ENCODE measurements at regions not wholly inside any gene's neighbourhood (a gene's known extent, or its start where the extent isn't known, plus 50 kb on each side); places are given as distances from the start of the nearest gene placed in this dataset.

DNA sequence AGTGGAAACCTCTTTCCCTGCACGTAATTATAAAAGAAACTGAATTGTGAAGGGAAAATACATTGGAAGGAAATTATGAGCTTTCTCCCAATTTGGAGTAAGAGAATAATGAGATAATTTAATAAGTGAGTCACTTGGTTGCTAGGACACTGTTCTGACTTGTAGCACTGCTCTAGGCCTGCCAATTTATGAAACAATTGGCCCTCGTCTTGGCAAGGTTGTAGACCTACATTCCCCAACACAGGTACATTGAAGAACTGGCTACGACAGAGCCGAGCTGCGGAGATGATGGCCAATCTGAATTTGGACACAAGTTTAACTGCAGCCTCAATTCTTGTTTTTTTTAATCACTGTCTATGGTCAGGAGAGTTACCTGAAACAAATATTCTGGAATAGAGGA, 674.1 kb downstream of the MECOM start:
- Histone ChIP-seq H3K27me3 (replicated peaks; ENCODE audit: control insufficient read depth, insufficient read depth, low read length) (no peaks in the 10 kb centered on the region), H3K4me3 (replicated peaks; ENCODE audit: low read depth, low read length) (no peak overlapping the region), H3K36me3 (ENCODE audit: control insufficient read depth, insufficient read depth, low read length) (no peaks in the 10 kb centered on the region)
- TF ChIP-seq, protein P1, sequence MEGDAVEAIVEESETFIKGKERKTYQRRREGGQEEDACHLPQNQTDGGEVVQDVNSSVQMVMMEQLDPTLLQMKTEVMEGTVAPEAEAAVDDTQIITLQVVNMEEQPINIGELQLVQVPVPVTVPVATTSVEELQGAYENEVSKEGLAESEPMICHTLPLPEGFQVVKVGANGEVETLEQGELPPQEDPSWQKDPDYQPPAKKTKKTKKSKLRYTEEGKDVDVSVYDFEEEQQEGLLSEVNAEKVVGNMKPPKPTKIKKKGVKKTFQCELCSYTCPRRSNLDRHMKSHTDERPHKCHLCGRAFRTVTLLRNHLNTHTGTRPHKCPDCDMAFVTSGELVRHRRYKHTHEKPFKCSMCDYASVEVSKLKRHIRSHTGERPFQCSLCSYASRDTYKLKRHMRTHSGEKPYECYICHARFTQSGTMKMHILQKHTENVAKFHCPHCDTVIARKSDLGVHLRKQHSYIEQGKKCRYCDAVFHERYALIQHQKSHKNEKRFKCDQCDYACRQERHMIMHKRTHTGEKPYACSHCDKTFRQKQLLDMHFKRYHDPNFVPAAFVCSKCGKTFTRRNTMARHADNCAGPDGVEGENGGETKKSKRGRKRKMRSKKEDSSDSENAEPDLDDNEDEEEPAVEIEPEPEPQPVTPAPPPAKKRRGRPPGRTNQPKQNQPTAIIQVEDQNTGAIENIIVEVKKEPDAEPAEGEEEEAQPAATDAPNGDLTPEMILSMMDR (IDR thresholded peaks at IDR 0.05; ENCODE audit: insufficient read depth, low read length, poor library complexity, severe bottlenecking): no peak
- DNase-seq (ENCODE audit: extremely low read depth, insufficient read length): no peak

DNA sequence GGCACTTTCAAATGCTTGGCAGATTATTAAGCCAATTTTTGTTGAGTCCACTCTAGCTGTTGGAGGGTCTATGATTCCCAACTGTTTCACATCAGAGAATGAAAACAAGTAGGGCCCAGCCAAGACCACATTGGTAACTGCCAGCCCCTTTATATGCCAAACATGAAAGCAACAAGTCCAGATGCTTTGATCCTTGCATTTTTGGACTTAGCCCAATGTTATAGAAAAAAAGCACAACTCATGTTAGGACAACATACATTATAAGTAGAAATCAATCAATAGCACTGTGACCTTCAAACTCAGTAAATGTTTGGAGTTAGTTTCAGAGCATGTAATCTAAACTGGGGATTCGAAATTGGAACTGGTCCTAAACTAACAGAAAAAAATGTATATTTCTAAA, 674.7 kb downstream of the MECOM start:
- TF ChIP-seq, protein P1 (IDR thresholded peaks at IDR 0.05; ENCODE audit: insufficient read depth, low read length, poor library complexity, severe bottlenecking): no peak
- H3K36me3 ChIP-seq (ENCODE audit: control insufficient read depth, insufficient read depth, low read length): no peaks in the 10 kb centered on the region
- no peak for DNase-seq (ENCODE audit: extremely low read depth, insufficient read length)
- H3K4me3 ChIP-seq (replicated peaks; ENCODE audit: low read depth, low read length): no peak overlapping the region
- H3K27me3 ChIP-seq (replicated peaks; ENCODE audit: control insufficient read depth, insufficient read depth, low read length): no peaks in the 10 kb centered on the region

DNA sequence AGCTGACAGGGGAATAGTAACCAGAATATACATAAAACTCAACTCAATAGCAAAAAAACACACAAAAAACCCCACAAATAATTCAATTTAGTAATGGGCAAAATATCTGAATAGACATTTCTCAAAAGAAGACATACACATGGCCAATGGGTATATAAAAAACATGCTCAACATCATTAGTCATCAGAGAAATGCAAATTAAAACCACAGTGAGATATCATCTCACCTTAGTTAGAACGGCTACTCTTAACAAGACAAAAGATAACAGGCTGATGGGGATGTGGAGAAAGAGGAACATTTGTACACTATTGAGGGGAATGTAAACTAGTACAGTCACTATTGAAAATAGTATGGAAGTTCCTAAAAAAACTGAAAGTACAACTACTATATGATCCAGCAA, 678.6 kb downstream of the MECOM start:
- TF ChIP-seq, protein P1 (IDR thresholded peaks at IDR 0.05; ENCODE audit: insufficient read depth, low read length, poor library complexity, severe bottlenecking): no peak
- Histone ChIP-seq H3K27me3 (replicated peaks; ENCODE audit: control insufficient read depth, insufficient read depth, low read length) (no peaks in the 10 kb centered on the region), H3K4me3 (replicated peaks; ENCODE audit: low read depth, low read length) (no peak overlapping the region), H3K36me3 (ENCODE audit: control insufficient read depth, insufficient read depth, low read length) (no peaks in the 10 kb centered on the region)
- DNase-seq (ENCODE audit: extremely low read depth, insufficient read length): no peak

DNA sequence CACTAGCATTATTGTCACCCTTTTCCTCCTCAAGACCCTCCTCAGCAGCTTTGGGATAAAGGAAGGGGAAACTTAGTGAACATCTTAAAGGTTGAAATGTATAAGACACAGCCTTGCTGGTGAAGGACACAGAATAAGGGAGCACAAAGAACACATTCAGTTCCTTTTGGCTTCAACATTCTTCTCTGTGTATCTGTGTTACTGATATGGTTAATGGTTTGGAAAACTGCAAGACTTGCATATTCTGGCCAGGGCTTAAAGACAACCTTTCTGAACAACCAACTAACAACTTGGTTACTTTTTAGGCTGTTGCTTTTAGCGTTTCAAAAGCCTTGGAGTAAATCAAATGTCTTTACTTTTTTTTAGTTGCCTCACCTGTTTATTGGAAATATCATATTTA, 680.5 kb downstream of the MECOM start:
- no peak for DNase-seq (ENCODE audit: extremely low read depth, insufficient read length)
- Histone ChIP-seq H3K4me3 (replicated peaks; ENCODE audit: low read depth, low read length) (no peak overlapping the region), H3K36me3 (ENCODE audit: control insufficient read depth, insufficient read depth, low read length) (no peaks in the 10 kb centered on the region), H3K27me3 (replicated peaks; ENCODE audit: control insufficient read depth, insufficient read depth, low read length) (no peaks in the 10 kb centered on the region)
- TF ChIP-seq, protein P1 (IDR thresholded peaks at IDR 0.05; ENCODE audit: insufficient read depth, low read length, poor library complexity, severe bottlenecking): no peak

DNA sequence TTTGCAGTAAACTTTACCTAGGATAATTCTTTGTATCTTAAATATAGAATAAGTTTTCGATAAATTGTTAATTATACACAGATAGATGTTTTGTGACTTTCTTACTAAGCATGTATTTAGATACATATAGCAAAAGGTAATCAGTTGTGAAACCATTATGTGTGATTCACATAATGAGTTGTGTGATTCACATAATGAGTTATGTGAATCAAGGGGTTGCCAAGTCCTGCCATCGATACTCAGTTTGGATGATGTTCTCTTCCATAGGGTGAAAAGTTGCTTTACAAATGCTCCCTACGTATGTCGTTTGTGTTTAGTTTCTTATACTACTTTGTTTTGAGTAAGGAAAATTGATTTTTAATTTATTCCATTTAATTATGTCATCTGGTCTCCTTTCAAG, 682.1 kb downstream of the MECOM start:
- no peaks in the 10 kb centered on the region for H3K36me3 ChIP-seq (ENCODE audit: control insufficient read depth, insufficient read depth, low read length)
- DNase-seq (ENCODE audit: extremely low read depth, insufficient read length): no peak
- H3K27me3 ChIP-seq (replicated peaks; ENCODE audit: control insufficient read depth, insufficient read depth, low read length): no peaks in the 10 kb centered on the region
- TF ChIP-seq, protein P1 (IDR thresholded peaks at IDR 0.05; ENCODE audit: insufficient read depth, low read length, poor library complexity, severe bottlenecking): no peak
- no peak overlapping the region for H3K4me3 ChIP-seq (replicated peaks; ENCODE audit: low read depth, low read length)

DNA sequence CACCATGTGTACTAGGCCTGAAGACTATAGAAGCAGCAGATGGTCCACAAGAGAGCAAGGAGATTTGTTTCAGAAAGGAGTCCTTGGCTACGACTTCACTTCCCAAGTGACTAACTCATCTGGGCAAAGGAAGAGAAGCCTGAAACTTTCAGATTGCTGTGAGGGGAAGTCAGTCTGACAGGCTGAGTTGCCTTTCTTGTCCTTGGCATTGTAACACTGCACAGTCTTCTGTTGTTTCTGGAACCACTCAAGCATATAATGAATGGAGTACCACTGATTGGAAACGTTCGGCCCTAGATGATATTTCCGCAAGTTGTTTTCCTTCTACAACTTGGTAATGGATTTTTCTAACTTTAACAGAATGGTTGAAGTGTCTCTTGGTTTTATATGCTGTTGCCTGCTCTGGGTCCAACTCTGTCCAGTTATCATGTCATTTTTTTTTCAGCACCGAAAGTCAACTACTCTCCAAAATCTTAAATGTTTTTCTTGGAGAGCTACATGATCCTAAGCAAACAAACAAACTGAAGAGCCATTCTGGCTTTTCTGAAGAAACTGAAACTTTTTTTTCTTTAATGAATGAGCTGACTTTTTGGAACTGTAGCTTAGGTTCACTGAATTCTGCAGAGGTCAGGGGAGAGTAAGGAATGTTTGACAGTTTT, 685.7 kb downstream of the MECOM start:
- Histone ChIP-seq H3K27me3 (replicated peaks; ENCODE audit: control insufficient read depth, insufficient read depth, low read length) (no peaks in the 10 kb centered on the region), H3K4me3 (replicated peaks; ENCODE audit: low read depth, low read length) (no peak overlapping the region), H3K36me3 (ENCODE audit: control insufficient read depth, insufficient read depth, low read length) (no peaks in the 10 kb centered on the region)
- TF ChIP-seq, protein P1 (IDR thresholded peaks at IDR 0.05; ENCODE audit: insufficient read depth, low read length, poor library complexity, severe bottlenecking): no peak
- no peak for DNase-seq (ENCODE audit: extremely low read depth, insufficient read length)

Data from GM06990 (cell line).